NCI-H2196 (cell line): ENCODE measurements at regions not wholly inside any gene's neighbourhood (a gene's known extent, or its start where the extent isn't known, plus 50 kb on each side); places are given as distances from the start of the nearest gene placed in this dataset.

Experiments used
- DNase-seq: peaks from one replicate; lab custom pipeline; 2025; ENCODE audit not compliant: unreplicated experiment; lab: John Stamatoyannopoulos, UW

DNA sequence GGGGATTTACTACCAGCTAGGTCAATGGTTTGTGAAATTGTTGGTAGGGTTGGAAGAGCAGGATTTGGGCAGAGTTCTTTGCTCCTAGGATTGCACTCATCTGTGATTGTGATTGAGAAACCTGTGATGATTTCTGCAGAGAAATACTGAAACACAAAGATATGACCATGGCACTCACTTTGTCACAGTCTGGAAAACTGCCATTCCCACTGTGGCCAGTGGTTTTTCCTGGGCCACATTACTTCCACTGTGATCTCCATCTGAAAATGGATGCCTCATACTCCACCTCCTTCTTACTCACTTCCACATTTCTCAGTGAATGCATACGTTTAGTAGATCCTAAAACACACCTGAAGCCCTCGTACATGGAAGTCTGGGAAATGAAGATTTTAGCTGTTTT lies 593.2 kb downstream of the LMO7 start:
- DNase-seq: no peak

- no peak for DNase-seq
These were observed 590.8 kb downstream of the LMO7 start for GRCh38 chr13:76226941-76227340.

GRCh38 chr13:76225815-76226489 lies 589.8 kb downstream of the LMO7 start:
- no peak for DNase-seq

DNA sequence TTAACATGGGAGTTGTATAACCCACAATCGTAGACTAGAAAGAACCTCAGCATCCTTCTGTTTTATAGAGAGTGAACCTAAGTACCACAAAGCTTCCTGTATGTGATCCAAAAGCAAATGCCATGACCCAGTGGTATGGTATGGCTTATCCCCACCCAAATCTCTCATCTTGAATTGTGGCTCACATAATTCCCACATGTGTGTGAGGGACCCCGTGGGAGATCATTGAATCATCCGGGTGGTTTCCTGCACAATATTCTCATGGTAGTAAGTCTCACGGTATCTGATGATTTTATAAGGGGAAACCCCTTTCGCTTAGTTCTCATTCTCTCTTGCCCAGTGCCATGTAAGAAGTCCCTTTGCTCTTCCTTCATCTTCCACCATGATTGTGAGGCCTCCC lies 587.9 kb downstream of the LMO7 start:
- DNase-seq: no peak

DNA sequence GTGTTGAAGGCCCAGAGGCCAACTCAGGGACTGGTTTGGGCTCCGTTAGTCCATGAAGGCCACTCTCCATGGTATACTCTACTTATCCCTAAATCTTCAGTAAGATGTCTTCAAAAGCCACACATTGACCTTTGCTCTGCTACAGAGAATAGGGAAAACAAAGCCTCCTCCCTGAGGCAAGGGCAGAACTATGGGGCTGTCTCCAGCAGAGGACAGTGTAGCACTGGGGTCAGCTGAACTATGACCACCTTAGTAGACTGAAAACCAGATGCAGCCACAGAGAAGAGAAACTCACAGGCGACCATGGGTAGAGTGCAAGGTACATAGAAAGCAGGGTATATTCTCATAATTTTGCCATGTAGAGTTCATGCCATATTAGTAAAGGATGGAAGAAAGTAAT lies 587.4 kb downstream of the LMO7 start:
- DNase-seq: no peak

- DNase-seq: no peak
These were observed 586.4 kb downstream of the LMO7 start for GRCh38 chr13:76222511-76222910.

GRCh38 chr13:76216729-76217128 lies 580.6 kb downstream of the LMO7 start:
- no peak for DNase-seq

DNA sequence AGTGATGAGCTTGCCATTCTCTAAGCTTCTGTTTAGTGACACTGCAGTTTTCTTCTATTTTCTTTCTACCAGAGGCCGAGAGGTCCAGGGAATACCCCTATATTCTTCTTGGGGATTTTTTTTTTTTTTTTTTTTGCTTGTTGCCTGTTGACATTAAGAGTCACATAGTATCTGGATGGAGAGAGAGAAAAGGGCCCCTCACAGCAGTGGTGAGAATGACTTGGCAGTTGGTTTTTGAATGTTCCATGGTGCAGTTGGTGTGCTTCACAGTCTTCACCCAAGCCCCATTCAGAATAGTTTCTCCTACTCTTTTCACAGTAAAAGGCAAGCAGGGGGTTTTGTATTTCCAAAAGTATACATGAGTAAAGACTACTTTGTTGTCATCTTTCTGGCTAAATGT lies 577.9 kb downstream of the LMO7 start:
- DNase-seq: no peak

DNA sequence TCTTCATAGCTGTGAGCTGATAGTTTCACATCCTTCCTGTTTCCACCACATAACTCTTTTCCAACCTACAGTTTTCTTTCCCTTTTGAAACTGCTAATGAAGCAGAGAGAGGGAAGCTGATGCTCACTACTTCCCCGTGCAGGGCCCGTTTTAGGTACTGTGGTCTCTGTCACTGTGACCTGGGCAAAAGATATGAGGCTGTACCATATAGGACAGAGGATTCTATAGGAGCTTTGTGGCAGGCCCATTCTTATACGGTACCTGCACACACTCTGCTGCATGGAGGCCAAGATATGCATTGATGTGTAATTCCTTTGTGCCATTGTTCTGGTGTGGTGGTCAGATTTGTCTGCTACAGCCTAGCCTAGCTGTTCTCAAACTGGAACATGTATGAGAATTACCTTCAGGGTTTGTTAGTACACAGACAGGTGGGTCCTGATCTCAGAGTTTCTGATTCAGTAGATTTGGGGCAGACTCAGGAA lies 577.3 kb downstream of the LMO7 start:
- no peak for DNase-seq

DNA sequence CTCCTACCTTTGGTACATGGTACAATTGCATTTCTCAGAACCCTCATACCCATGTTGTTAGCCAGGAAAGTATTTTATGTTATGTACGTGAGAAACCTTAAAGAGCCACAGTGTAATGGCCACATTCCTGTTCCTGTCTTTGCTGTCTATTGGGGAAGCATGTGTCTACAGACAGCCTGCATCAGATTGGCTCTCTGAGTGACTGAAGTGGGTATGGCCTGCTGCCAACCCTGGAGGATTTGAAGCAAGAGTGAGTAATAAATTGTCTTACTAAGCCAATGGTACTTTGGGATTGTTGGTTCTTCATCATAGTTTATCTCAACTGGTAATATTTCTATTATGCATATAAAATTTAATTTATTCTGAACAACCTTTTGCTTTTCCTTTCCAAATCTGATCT lies 574.1 kb downstream of the LMO7 start:
- DNase-seq: no peak

DNA sequence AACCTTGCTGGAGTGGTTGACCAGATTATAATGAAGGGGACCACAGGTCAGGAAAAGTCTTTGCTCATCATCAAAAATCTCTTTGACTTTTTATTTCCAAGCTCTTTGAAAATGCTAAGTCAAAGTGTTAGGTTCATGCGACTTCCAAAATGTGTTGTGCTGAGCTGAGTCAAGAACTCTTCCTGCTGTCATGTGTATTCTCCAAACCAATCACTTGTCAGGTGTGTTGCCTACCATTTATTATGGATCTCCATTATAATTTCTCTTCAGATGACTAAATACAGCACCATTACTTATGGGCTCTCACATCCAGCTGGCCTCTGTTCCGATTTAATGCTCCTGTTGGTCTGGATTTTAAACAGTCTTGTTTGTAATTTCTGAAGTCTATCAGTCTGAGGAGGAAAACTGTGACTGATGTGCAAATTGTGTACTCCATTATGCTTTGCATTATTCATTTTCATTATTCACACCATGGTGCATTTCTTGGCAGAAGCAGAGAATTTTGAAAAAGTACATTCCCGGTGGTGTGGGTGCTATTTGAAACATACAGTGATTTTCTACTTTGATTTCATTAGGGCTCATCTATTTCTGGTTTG lies 562.5 kb downstream of the LMO7 start:
- DNase-seq: no peak

DNA sequence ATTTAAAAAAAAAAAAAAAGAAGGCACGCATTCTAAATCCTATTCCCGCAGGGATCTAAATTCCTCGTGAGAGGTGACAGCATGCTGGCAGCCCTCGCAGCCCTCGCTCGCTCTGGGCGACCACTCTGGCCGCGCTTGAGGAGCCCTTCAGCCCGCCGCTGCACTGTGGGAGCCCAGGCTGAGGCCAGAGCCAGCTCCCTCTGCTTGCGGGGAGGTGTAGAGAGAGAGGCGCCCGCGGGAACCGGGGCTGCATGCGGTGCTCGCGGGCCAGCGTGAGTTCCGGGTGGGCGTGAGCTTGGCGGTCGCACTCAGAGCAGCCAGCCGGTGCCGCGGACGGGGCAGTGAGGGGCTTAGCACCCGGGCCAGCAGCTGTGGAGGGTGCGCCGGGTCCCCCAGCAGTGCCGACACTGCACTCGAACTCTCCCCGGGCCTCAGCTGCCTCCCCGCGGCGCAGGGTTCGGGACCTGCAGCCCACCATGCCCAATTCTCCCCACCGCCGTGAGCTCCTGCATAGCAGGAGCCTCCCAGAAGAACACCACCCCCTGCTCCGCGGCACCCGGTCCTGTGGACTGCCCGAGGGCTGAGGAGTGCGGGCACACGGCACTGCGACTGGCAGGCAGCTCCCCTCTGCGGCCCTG lies 553.9 kb downstream of the LMO7 start:
- DNase-seq: no peak

DNA sequence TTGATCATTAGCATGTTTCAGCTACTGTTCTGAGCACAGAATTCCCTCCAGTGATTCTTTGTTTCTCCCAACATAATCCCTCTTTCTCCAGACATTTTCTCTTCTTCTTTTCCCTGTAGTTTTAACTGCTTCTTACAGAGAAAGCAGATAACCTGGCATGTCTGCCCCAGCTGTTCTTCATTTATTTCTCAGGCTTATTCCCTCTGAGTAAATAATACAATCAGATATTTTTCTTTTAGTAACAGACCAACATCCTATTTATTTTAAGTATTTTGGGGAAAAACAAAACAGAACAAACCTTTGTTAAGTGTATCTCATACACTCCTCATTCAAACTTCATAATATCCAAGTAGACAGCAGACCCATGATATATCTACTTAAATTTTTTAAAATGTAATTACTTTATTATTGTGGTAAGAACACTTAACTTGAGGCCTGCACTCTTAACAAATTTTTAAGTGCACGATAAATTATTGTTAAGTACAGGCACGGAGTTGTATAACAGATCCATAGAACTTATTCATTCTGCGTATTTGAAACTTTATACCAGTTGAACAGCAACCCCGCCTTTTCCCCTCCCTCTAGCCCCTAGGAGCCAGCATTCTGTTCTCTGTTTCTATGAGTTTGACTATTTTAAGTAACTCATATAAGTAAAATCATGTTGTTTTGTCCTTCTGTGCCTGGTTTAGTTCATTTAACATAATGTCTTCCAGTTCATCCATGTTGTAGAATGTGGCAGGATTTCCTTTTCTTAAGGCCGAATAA lies 540.0 kb downstream of the LMO7 start:
- DNase-seq: no peak

DNA sequence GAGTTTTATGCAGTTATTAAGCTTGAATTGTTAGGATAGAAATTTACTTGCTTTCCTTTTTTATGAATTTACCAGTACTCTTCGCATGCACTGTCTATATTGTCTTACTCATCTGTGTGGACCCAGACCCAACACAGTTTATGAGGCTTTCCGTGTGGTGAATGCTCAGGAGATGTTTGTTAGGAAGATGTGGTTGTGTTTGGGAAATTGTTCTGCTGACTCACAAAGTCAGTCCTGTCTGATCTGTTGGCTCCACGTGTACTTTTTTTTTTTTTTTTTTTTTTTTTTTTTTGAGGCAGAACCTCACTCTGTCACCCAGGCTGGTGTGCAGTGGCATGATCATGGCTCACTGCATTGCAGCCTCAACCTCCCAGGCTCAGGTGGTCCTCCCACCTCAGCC lies 532.5 kb downstream of the LMO7 start:
- no peak for DNase-seq

DNA sequence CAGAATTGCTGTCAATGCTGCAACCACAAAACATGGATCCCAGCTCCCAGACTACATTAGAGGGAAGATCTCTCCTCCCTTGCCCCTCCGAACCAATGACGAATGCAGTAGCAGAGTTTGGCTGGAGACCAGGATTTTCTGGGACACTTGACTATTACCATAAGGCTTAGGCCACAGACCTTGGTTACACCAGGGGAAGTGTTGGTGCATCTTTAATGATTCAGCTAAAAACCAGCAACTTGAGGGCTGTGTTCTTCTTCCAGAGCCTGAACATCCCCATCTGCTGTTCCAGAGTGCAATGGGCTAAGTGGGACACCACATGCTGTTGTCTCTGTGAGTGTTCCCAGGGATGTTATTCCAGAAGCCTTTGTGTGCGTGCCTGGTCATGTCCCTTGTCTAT lies 528.2 kb downstream of the LMO7 start:
- DNase-seq: no peak

DNA sequence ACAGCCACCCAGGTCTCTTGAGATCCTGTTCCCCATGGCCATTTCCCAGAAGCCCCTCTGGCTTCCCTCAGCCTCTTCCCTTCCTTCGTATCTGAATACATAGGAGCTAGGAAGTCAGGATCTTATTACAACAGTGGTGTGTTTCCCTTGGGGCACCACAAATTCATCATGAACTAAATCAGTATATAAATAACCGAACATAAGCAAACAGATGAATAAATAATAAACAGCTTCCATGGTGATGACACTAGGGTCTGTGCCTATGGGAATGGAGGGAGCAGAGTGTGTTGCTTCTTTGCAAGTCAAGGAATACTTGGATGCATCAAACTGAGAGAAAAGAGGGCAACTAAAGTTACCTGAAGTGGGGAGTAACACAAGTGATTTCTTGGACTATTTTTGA lies 527.6 kb downstream of the LMO7 start:
- DNase-seq: no peak

DNA sequence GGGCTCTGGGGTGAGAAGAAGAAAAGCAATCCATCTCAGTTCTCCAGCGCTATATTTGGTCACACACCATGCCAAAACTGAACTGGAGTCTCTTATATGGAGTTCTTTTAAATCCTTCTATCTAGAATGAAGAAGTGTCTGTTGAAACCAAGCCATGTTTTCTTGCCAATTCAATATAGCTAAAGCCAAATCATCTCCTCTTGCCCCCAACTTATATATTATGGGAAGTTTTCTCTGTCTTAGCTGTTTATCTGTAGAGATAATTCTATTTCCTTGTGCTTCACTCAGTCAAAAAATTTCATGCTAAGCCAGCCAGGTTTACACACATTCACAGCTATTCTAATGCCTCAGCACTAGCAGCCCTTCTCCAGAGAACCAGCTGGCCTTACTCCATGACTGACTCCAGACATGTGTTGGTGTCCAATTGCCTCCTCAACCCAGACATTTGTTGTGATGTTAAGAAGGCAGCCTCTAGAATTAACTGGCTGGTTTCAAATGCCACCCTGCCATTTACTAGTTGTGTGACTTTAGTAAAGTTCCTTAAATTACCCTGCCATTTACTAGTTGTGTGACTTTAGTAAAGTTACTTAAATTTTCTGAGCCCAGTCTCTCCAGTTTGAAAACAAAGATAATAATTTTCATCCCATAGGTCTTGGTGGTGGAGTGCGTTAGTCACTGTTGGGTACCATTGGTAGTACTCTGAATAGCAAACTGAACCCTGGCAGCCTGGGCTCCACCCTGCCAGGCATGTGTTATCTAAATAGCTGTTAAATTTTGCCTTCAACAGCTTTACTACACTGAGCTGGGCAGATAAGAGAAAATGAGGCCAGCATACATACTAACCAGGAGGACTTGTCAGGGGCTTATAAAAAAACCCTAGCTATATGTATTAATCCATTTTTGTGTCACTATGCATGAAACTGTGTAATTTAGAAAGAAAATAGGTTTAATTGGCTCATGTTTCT lies 525.1 kb downstream of the LMO7 start:
- DNase-seq: no peak

GRCh38 chr13:76160506-76160905 lies 524.4 kb downstream of the LMO7 start:
- no peak for DNase-seq

DNA sequence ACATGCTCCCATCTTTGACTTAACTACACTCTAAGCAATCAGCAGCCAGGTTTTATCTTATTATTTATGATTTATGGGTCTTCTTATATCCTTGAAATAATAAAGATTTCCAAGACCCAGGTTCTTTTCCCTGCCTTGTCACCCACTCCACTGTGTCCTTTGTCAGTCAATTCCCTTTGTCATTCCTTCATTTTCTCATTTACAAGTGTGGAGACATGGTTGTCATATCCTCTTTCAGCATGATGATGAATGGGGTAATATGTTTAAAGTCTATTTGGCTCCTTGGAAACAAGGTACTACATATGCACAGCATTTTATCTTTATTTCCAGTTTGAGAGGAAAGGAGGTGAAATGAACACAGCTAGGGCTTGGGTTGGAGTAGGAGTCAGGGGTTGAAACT lies 521.8 kb downstream of the LMO7 start:
- DNase-seq: no peak

DNA sequence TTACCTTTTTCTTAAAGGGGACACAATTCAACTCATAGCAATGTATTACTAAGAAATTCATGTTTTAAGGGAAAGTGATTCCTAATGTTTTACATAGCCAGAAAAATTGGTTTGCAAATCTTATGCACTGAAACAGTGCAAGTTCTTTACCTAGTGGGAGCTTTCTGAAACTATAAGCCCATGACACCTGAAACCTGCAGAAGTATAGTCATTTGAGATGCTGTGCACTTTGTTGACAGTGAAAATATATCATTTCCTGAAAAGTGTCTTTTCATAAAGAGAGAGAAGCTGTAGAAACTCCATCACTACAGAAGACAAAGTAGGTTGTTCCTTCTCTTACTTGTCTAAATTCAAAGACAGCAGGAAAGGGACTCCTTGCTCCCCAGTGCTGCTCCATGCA lies 517.1 kb downstream of the LMO7 start:
- no peak for DNase-seq

GRCh38 chr13:76148926-76149325 lies 512.8 kb downstream of the LMO7 start:
- no peak for DNase-seq
